Neural progenitor cell (in vitro differentiated cells): ENCODE measurements at regions not wholly inside any gene's neighbourhood (a gene's known extent, or its start where the extent isn't known, plus 50 kb on each side); places are given as distances from the start of the nearest gene placed in this dataset.

Source experiments
- DNase-seq: peaks from one replicate; pipeline ENCODE4 v3.0.0-alpha.2; 2016; ENCODE audit warnings: low spot score
- H2AFZ ChIP-seq: fragments of 200-600 bp; sonication (generic); replicated peaks from 2 replicates; pipeline ENCODE4 v1.6.1; 2016; ENCODE audit warnings: antibody characterized with exemption
- H3F3A ChIP-seq: fragments of 200-600 bp; sonication (generic); 2 replicates; pipeline ENCODE4 v1.6.1; 2016; ENCODE audit warnings: antibody characterized with exemption, low read depth
- H3K27ac ChIP-seq: fragments of 200-600 bp; sonication (generic); 2 replicates; pipeline ENCODE4 v1.5.1; 2016; ENCODE audit warnings: mild to moderate bottlenecking
- H3K27me3 ChIP-seq: fragments of 200-600 bp; sonication (generic); 2 replicates; pipeline ENCODE4 v1.6.1; 2016; ENCODE audit warnings: mild to moderate bottlenecking, moderate library complexity
- H3K36me3 ChIP-seq: fragments of 200-600 bp; sonication (generic); 2 replicates; pipeline ENCODE4 v1.5.1; 2016
- H3K4me1 ChIP-seq: fragments of 200-600 bp; sonication (generic); 2 replicates; pipeline ENCODE4 v1.6.1; 2016; ENCODE audit warnings: mixed run types
- H3K4me2 ChIP-seq: fragments of 200-600 bp; sonication (generic); 2 replicates; pipeline ENCODE4 v1.6.1; 2016
- H3K4me3 ChIP-seq: fragments of 200-600 bp; sonication (generic); 2 replicates; pipeline ENCODE4 v1.5.1; 2016
- H3K79me2 ChIP-seq: fragments of 200-600 bp; sonication (generic); 2 replicates; pipeline ENCODE4 v1.6.1; 2016; ENCODE audit warnings: low read depth
- H3K9ac ChIP-seq: fragments of 200-600 bp; sonication (generic); 2 replicates; pipeline ENCODE4 v1.6.1; 2016
- H3K9me3 ChIP-seq: fragments of 200-600 bp; sonication (generic); 2 replicates; pipeline ENCODE4 v1.5.1; 2016; ENCODE audit warnings: low read depth
- H4K20me1 ChIP-seq: fragments of 200-600 bp; sonication (generic); 2 replicates; pipeline ENCODE4 v1.6.1; 2016; ENCODE audit warnings: low read depth
- H3K27ac Mint-ChIP-seq: 3 replicates; pipeline ENCODE4 v1.8.0; 2021; ENCODE audit warnings: mixed read lengths
- H3K27me3 Mint-ChIP-seq: 2 replicates; pipeline ENCODE4 v1.8.0; 2022; ENCODE audit warnings: low read depth, mild to moderate bottlenecking, inconsistent platforms, moderate library complexity, mixed read lengths; ENCODE audit not compliant: insufficient read depth
- H3K36me3 Mint-ChIP-seq: 3 replicates; pipeline ENCODE4 v1.8.0; 2021; ENCODE audit warnings: mixed read lengths
- H3K4me1 Mint-ChIP-seq: 3 replicates; pipeline ENCODE4 v1.8.0; 2021; ENCODE audit warnings: mixed read lengths
- H3K4me3 Mint-ChIP-seq: 3 replicates; pipeline ENCODE4 v1.8.0; 2021; ENCODE audit warnings: mild to moderate bottlenecking, moderate library complexity, mixed read lengths
- H3K9me3 Mint-ChIP-seq: 3 replicates; pipeline ENCODE4 v1.8.0; 2020; ENCODE audit warnings: mixed read lengths
- CTCF ChIP-seq: fragments of 200-600 bp; sonication (generic); IDR thresholded peaks from 2 replicates; pipeline ENCODE4 v1.5.1; 2017; ENCODE audit warnings: antibody characterized with exemption, mild to moderate bottlenecking
- EZH2 ChIP-seq: fragments of 200-600 bp; sonication (generic); IDR thresholded peaks from 2 replicates; pipeline ENCODE4 v1.6.1; 2017; ENCODE audit warnings: antibody characterized with exemption, mild to moderate bottlenecking, moderate library complexity
- EZH2phosphoT487 ChIP-seq: fragments of 200-600 bp; sonication (generic); IDR thresholded peaks from 2 replicates; pipeline ENCODE4 v1.6.1; 2017; ENCODE audit warnings: antibody characterized with exemption

DNA sequence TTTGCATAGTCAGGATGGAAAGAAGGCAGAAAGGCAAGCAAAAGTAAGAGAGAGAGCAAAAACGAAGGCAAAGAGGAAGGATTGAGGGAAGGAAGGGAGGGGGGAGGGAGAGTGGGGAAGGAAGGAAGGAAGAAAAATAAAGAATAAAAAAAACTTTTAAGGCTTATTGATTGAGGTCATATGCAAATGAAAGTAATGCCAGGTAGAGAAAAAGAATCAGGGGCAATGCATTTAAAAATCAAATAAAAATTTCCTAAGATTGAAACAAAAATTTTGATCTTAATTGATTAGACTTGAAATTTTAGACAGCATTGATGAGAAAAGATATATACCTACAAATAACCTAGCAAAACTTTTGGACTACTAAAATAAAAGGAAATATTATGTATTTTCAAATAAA lies 153.9 kb upstream of the KIF2B start:
- peaks cover 7% of the 10 kb centered on the region for H3K9me3 Mint-ChIP-seq
- Histone ChIP-seq H3K27me3 (no peaks in the 10 kb centered on the region), H3K4me1 (no peaks in the 10 kb centered on the region), H3K4me2 (no peak overlapping the region), H3K9me3 (no peaks in the 10 kb centered on the region), H4K20me1 (no peaks in the 10 kb centered on the region), H3K36me3 (no peaks in the 10 kb centered on the region), H3K27ac (no peak overlapping the region), H3K9ac (no peak overlapping the region), H3K4me3 (no peak overlapping the region), H3F3A (no peaks in the 10 kb centered on the region), H3K79me2 (no peaks in the 10 kb centered on the region), H2AFZ (no peak overlapping the region)
- H3K36me3 Mint-ChIP-seq: no peaks in the 10 kb centered on the region
- H3K4me1 Mint-ChIP-seq: no peaks in the 10 kb centered on the region
- H3K27me3 Mint-ChIP-seq: peaks cover 4% of the 10 kb centered on the region
- no peak for DNase-seq
- H3K4me3 Mint-ChIP-seq: no peak overlapping the region
- no peak overlapping the region for H3K27ac Mint-ChIP-seq
- TF ChIP-seq EZH2phosphoT487: no peak
- TF ChIP-seq CTCF: no peak
- TF ChIP-seq EZH2: no peak

DNA sequence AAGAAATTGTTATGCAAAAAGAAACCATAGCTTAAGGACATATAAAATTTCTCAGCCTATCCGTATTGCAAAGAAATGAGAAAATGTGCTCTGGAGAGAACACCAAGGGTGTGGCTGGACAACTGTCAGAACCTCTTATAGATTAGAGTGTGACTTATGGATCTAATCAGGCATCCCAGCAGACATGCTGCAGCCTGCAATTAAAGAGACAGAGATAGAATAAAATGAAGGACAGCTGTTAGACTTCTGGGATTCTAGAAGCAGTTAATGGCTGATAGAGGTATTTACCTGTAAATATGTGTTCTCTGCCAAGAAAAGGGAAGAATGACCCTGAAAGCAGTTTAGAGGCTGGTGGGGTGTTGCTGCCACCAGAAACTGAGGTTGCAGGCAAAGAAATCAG lies 160.1 kb upstream of the KIF2B start:
- Mint-ChIP-seq H3K27me3 (peaks cover 4% of the 10 kb centered on the region), H3K36me3 (no peaks in the 10 kb centered on the region), H3K9me3 (peaks cover 5% of the 10 kb centered on the region), H3K27ac (no peak overlapping the region), H3K4me1 (no peaks in the 10 kb centered on the region), H3K4me3 (no peak overlapping the region)
- no peak for DNase-seq
- H3K4me3 ChIP-seq: no peak overlapping the region
- no peaks in the 10 kb centered on the region for H3K79me2 ChIP-seq
- no peaks in the 10 kb centered on the region for H3F3A ChIP-seq
- H3K9me3 ChIP-seq: no peaks in the 10 kb centered on the region
- H3K9ac ChIP-seq: no peak overlapping the region
- TF ChIP-seq EZH2phosphoT487 (no peak), EZH2 (no peak), CTCF (no peak)
- no peak overlapping the region for H3K27ac ChIP-seq
- H3K27me3 ChIP-seq: no peaks in the 10 kb centered on the region
- no peak overlapping the region for H2AFZ ChIP-seq
- no peaks in the 10 kb centered on the region for H3K36me3 ChIP-seq
- no peak overlapping the region for H3K4me2 ChIP-seq
- no peaks in the 10 kb centered on the region for H3K4me1 ChIP-seq
- H4K20me1 ChIP-seq: no peaks in the 10 kb centered on the region

- Histone ChIP-seq H3K27ac (no peak overlapping the region), H3K36me3 (no peaks in the 10 kb centered on the region), H2AFZ (no peak overlapping the region), H3K4me3 (no peak overlapping the region), H3K4me2 (no peak overlapping the region), H3K9ac (no peak overlapping the region), H4K20me1 (no peaks in the 10 kb centered on the region), H3K79me2 (no peaks in the 10 kb centered on the region), H3K4me1 (no peaks in the 10 kb centered on the region), H3K9me3 (no peaks in the 10 kb centered on the region), H3F3A (no peaks in the 10 kb centered on the region), H3K27me3 (no peaks in the 10 kb centered on the region)
- no peaks in the 10 kb centered on the region for H3K27me3 Mint-ChIP-seq
- no peak for DNase-seq
- no peak overlapping the region for H3K4me3 Mint-ChIP-seq
- no peaks in the 10 kb centered on the region for H3K4me1 Mint-ChIP-seq
- no peak for TF ChIP-seq EZH2
- TF ChIP-seq CTCF: no peak
- TF ChIP-seq EZH2phosphoT487: no peak
- no peaks in the 10 kb centered on the region for H3K9me3 Mint-ChIP-seq
- H3K36me3 Mint-ChIP-seq: no peaks in the 10 kb centered on the region
- H3K27ac Mint-ChIP-seq: no peak overlapping the region
Measured at GRCh38 chr17:53659181-53659580, 163.5 kb upstream of the KIF2B start.

DNA sequence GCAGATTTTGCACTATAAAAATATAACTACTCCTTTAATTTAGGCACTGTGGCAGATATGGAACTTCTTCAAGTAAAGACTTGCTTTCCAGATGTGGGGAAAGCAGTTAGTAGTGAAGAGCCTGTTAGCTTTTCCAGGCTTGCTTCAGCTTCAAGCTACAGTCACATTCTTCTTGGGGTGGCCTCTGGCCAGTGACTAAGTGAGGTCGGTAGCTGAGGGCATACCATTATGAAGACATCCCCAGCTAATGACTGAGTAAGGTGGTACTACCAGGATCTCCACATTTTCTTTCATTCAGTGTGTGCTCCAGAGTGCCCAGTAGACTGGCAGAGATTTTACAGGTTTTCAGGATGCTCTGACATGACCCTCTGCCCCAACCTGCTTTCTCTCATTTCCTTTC lies 167.1 kb upstream of the KIF2B start:
- Mint-ChIP-seq H3K9me3 (no peaks in the 10 kb centered on the region), H3K4me3 (no peak overlapping the region), H3K27ac (no peak overlapping the region), H3K27me3 (no peaks in the 10 kb centered on the region), H3K36me3 (no peaks in the 10 kb centered on the region), H3K4me1 (no peaks in the 10 kb centered on the region)
- Histone ChIP-seq H3K9ac (no peak overlapping the region), H3K9me3 (no peaks in the 10 kb centered on the region), H3K4me3 (no peak overlapping the region), H3K4me2 (no peak overlapping the region), H3K36me3 (no peaks in the 10 kb centered on the region), H2AFZ (no peak overlapping the region), H3K27ac (no peak overlapping the region), H3K27me3 (no peaks in the 10 kb centered on the region), H3K4me1 (no peaks in the 10 kb centered on the region), H4K20me1 (no peaks in the 10 kb centered on the region), H3K79me2 (no peaks in the 10 kb centered on the region), H3F3A (no peaks in the 10 kb centered on the region)
- DNase-seq: no peak
- TF ChIP-seq EZH2 (no peak), CTCF (no peak)
